Endodermal cell (in vitro differentiated cells): ENCODE measurements at regions not wholly inside any gene's neighbourhood (a gene's known extent, or its start where the extent isn't known, plus 50 kb on each side); places are given as distances from the start of the nearest gene placed in this dataset.

Experiments
- DNase-seq: peaks from one replicate; pipeline ENCODE4 v3.0.0-alpha.2; 2017
- H3K27ac ChIP-seq: 2 replicates; pipeline ENCODE4 v1.5.1; 2013; ENCODE audit warnings: mild to moderate bottlenecking, low read depth, low read length, moderate library complexity
- H3K27me3 ChIP-seq: 2 replicates; pipeline ENCODE4 v1.6.1; 2013; ENCODE audit warnings: mild to moderate bottlenecking, low read length, moderate library complexity; ENCODE audit not compliant: insufficient read depth, control insufficient read depth, poor library complexity, severe bottlenecking
- H3K36me3 ChIP-seq: 2 replicates; pipeline ENCODE4 v1.7.0; 2013; ENCODE audit warnings: mild to moderate bottlenecking, low read length, moderate library complexity; ENCODE audit not compliant: control insufficient read depth, insufficient read depth
- H3K4me1 ChIP-seq: one replicate; pipeline ENCODE4 v1.7.0; 2013; ENCODE audit warnings: low read length; ENCODE audit not compliant: control insufficient read depth, insufficient read depth
- H3K4me3 ChIP-seq: 2 replicates; pipeline ENCODE4 v1.5.1; 2013; ENCODE audit warnings: mild to moderate bottlenecking, low read length, moderate library complexity
- H3K9ac ChIP-seq: 2 replicates; pipeline ENCODE4 v1.6.1; 2013; ENCODE audit warnings: mild to moderate bottlenecking, low read length, moderate library complexity; ENCODE audit not compliant: poor library complexity, severe bottlenecking; ENCODE audit errors: extremely low read depth
- H3K9me3 ChIP-seq: 2 replicates; pipeline ENCODE4 v1.6.1; 2013; ENCODE audit warnings: mild to moderate bottlenecking, low read length, moderate library complexity; ENCODE audit not compliant: control insufficient read depth
- H3K27ac Mint-ChIP-seq: 2 replicates; pipeline ENCODE4 v1.8.0; 2020; ENCODE audit warnings: mixed read lengths
- H3K27me3 Mint-ChIP-seq: 2 replicates; pipeline ENCODE4 v1.8.0; 2021; ENCODE audit warnings: mild to moderate bottlenecking, mixed read lengths; ENCODE audit not compliant: insufficient read depth
- H3K36me3 Mint-ChIP-seq: 2 replicates; pipeline ENCODE4 v1.8.0; 2020; ENCODE audit warnings: low read depth, mixed read lengths
- H3K4me1 Mint-ChIP-seq: 2 replicates; pipeline ENCODE4 v1.8.0; 2020; ENCODE audit warnings: mixed read lengths
- H3K4me3 Mint-ChIP-seq: 2 replicates; pipeline ENCODE4 v1.8.0; 2020; ENCODE audit warnings: mild to moderate bottlenecking, moderate library complexity, mixed read lengths
- H3K9me3 Mint-ChIP-seq: 2 replicates; pipeline ENCODE4 v1.8.0; 2020; ENCODE audit warnings: mild to moderate bottlenecking, mixed read lengths
- WGBS, 2 experiments: methylation state at CpG; one replicate each; pipeline versions ENCODE4 v1.1.5 to v1.1.7; 2013; ENCODE audit warnings: missing lambda C conversion rate in 2 of 2, mixed read lengths in 1 of 2; ENCODE audit not compliant: insufficient coverage in 1 of 2, insufficient read length in 1 of 2; 5-methylcytosine and 5-hydroxymethylcytosine counted together
- TF ChIP-seq, protein P1 (sequence below): fragments of 200-600 bp; sonication (generic); conservative IDR thresholded peaks from 2 replicates; pipeline ENCODE4 v1.5.0; 2021; ENCODE audit warnings: antibody characterized with exemption, mild to moderate bottlenecking

- Mint-ChIP-seq H3K27me3 (no peaks in the 10 kb centered on the region), H3K4me1 (no peaks in the 10 kb centered on the region), H3K36me3 (no peaks in the 10 kb centered on the region), H3K4me3 (no peak overlapping the region), H3K9me3 (no peaks in the 10 kb centered on the region), H3K27ac (no peak overlapping the region)
- DNase-seq, result no peak
- Histone ChIP-seq H3K9me3 (no peaks in the 10 kb centered on the region), H3K4me1 (no peaks in the 10 kb centered on the region), H3K36me3 (no peaks in the 10 kb centered on the region), H3K27me3 (no peaks in the 10 kb centered on the region), H3K9ac (no peak overlapping the region), H3K27ac (no peak overlapping the region), H3K4me3 (no peak overlapping the region)
- WGBS, 2 experiments, result 92 to 100% methylated on average over 1 of the region's 1 CpG
- TF ChIP-seq, protein P1, sequence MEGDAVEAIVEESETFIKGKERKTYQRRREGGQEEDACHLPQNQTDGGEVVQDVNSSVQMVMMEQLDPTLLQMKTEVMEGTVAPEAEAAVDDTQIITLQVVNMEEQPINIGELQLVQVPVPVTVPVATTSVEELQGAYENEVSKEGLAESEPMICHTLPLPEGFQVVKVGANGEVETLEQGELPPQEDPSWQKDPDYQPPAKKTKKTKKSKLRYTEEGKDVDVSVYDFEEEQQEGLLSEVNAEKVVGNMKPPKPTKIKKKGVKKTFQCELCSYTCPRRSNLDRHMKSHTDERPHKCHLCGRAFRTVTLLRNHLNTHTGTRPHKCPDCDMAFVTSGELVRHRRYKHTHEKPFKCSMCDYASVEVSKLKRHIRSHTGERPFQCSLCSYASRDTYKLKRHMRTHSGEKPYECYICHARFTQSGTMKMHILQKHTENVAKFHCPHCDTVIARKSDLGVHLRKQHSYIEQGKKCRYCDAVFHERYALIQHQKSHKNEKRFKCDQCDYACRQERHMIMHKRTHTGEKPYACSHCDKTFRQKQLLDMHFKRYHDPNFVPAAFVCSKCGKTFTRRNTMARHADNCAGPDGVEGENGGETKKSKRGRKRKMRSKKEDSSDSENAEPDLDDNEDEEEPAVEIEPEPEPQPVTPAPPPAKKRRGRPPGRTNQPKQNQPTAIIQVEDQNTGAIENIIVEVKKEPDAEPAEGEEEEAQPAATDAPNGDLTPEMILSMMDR, result no peak
These were observed 400.3 kb upstream of the PKDCC start for GRCh38 chr2:41647468-41648050.

GRCh38 chr2:41657226-41657625 is 390.6 kb upstream of the PKDCC start:
- peaks cover 4% of the 10 kb centered on the region for H3K9me3 ChIP-seq
- TF ChIP-seq, protein P1, result no peak
- H3K4me1 ChIP-seq, result no peaks in the 10 kb centered on the region
- no peak overlapping the region for H3K27ac Mint-ChIP-seq
- H3K36me3 ChIP-seq, result no peaks in the 10 kb centered on the region
- no peak overlapping the region for H3K27ac ChIP-seq
- H3K27me3 ChIP-seq, result no peaks in the 10 kb centered on the region
- H3K36me3 Mint-ChIP-seq, result no peaks in the 10 kb centered on the region
- H3K9me3 Mint-ChIP-seq, result peaks cover 5% of the 10 kb centered on the region
- no peak overlapping the region for H3K4me3 Mint-ChIP-seq
- no peak overlapping the region for H3K4me3 ChIP-seq
- no peak overlapping the region for H3K9ac ChIP-seq
- DNase-seq, result no peak
- no peaks in the 10 kb centered on the region for H3K27me3 Mint-ChIP-seq
- H3K4me1 Mint-ChIP-seq, result peaks cover 4% of the 10 kb centered on the region

DNA sequence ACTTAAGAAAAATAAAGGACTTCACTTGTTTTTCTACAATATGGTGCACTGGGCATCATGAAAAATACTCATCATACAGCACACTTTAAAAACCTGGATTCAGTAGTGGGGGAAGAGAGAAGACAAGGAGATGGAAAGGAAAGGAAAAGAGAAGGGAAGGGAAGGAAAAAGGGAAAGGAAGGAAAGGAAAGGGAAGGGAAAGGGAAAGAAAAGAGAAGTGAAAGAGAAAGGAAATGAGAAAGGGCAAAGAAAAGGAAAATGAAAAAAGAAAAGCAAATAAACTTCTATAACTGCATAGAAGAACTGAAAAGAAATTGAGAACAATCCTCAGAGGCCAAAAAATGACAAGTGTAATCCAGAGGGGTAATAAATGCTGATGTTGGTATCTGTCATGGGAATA is 388.1 kb upstream of the PKDCC start:
- Histone ChIP-seq H3K4me3 (no peak overlapping the region), H3K27ac (no peak overlapping the region), H3K36me3 (no peaks in the 10 kb centered on the region), H3K9ac (no peak overlapping the region), H3K27me3 (no peaks in the 10 kb centered on the region), H3K9me3 (peaks cover 4% of the 10 kb centered on the region), H3K4me1 (no peaks in the 10 kb centered on the region)
- Mint-ChIP-seq H3K36me3 (no peaks in the 10 kb centered on the region), H3K4me3 (no peak overlapping the region), H3K27ac (no peak overlapping the region), H3K4me1 (peaks cover 16% of the 10 kb centered on the region), H3K27me3 (no peaks in the 10 kb centered on the region), H3K9me3 (peaks cover 5% of the 10 kb centered on the region)
- TF ChIP-seq, protein P1, result no peak
- DNase-seq, result no peak
